Natural killer cell (primary cell): ENCODE measurements at regions not wholly inside any gene's neighbourhood (a gene's known extent, or its start where the extent isn't known, plus 50 kb on each side); places are given as distances from the start of the nearest gene placed in this dataset.

Source experiments
- ATAC-seq, 3 donors: fragments of 150-1000 bp in 2 of 3; fragments of 200-7000 bp in 1 of 3; cut with Tn5 transposase; 1 replicate in 1 of 3; 2 replicates in 2 of 3; pipeline ENCODE4 v1.10.0; 2021; ENCODE audit warnings: mild to moderate bottlenecking in 2 of 3, moderate library complexity in 2 of 3
- DNase-seq, 2 donors: peaks; one replicate each; pipeline versions ENCODE4 v3.0.0 to v3.0.0-alpha.2; 2013 to 2021; ENCODE audit warnings: mixed read lengths in 1 of 2
- H3K27ac ChIP-seq: one replicate; pipeline ENCODE4 v1.5.1; 2013; ENCODE audit warnings: mild to moderate bottlenecking, low read length
- H3K27me3 ChIP-seq: one replicate; pipeline ENCODE4 v1.6.1; 2013; ENCODE audit warnings: low read length; ENCODE audit not compliant: control insufficient read depth, insufficient read depth
- H3K36me3 ChIP-seq: one replicate; pipeline ENCODE4 v1.6.1; 2013; ENCODE audit warnings: low read length; ENCODE audit not compliant: control insufficient read depth, insufficient read depth
- H3K4me1 ChIP-seq: one replicate; pipeline ENCODE4 v1.6.1; 2013; ENCODE audit warnings: low read length; ENCODE audit not compliant: control insufficient read depth, insufficient read depth
- H3K4me3 ChIP-seq: one replicate; pipeline ENCODE4 v1.5.1; 2013; ENCODE audit warnings: low read length
- H3K9me3 ChIP-seq: one replicate; pipeline ENCODE4 v1.6.1; 2013; ENCODE audit warnings: low read length; ENCODE audit not compliant: control insufficient read depth, insufficient read depth
- H3K27ac Mint-ChIP-seq, 2 donors: one replicate each; pipeline ENCODE4 v1.8.0; 2022; ENCODE audit warnings: mild to moderate bottlenecking in 2 of 2, mixed read lengths in 2 of 2, moderate library complexity in 1 of 2
- H3K27me3 Mint-ChIP-seq, 2 donors: one replicate each; pipeline ENCODE4 v1.8.0; 2022; ENCODE audit warnings: low read depth in 2 of 2, mixed read lengths in 2 of 2
- H3K36me3 Mint-ChIP-seq: one replicate; pipeline ENCODE4 v1.8.0; 2022; ENCODE audit warnings: mixed read lengths
- H3K4me1 Mint-ChIP-seq, 2 donors: one replicate each; pipeline ENCODE4 v1.8.0; 2022; ENCODE audit warnings: mixed read lengths in 2 of 2
- H3K4me3 Mint-ChIP-seq: one replicate; pipeline ENCODE4 v1.8.0; 2022; ENCODE audit warnings: mild to moderate bottlenecking, moderate library complexity, mixed read lengths
- H3K9me3 Mint-ChIP-seq, 2 donors: one replicate each; pipeline ENCODE4 v1.8.0; 2022; ENCODE audit warnings: mixed read lengths in 2 of 2
- CTCF ChIP-seq: fragments of 200-600 bp; IDR thresholded peaks from one replicate; pipeline ENCODE4 v1.8.0; 2022; ENCODE audit warnings: antibody characterized with exemption
- WGBS: methylation state at CpG from one replicate; pipeline ENCODE4 v1.1.7; 2013; ENCODE audit warnings: missing lambda C conversion rate; ENCODE audit not compliant: insufficient coverage; 5-methylcytosine and 5-hydroxymethylcytosine counted together
- intact Hi-C: fragments of 100-400 bp; cut with micrococcal nuclease; formaldehyde crosslinking; loops from one replicate; pipeline ENCODE4 v1.14.2; 2022

- intact Hi-C loops: no loop called here
- Mint-ChIP-seq H3K27ac (no peak overlapping the region), H3K4me1 (no peaks in the 10 kb centered on the region), H3K9me3 (no peaks in the 10 kb centered on the region), H3K27me3 (peaks cover 0 to 8% of the 10 kb centered on the region in 2 donors), H3K36me3 (no peaks in the 10 kb centered on the region), H3K4me3 (no peak overlapping the region)
- 79% methylated on average over 2 of the region's 3 CpGs for WGBS
- Histone ChIP-seq H3K36me3 (no peaks in the 10 kb centered on the region), H3K9me3 (no peaks in the 10 kb centered on the region), H3K4me1 (no peaks in the 10 kb centered on the region), H3K27ac (no peak overlapping the region), H3K4me3 (no peak overlapping the region), H3K27me3 (no peaks in the 10 kb centered on the region)
- no peak for TF ChIP-seq CTCF
- no peak for ATAC-seq
- no peak for DNase-seq
Measured at GRCh38 chr3:118827446-118827845, 207.2 kb downstream of the IGSF11 start.

- 74% methylated on average over 4 of the region's 4 CpGs for WGBS
- peaks cover 0 to 8% of the 10 kb centered on the region in 2 donors for H3K27me3 Mint-ChIP-seq
- no peak overlapping the region for H3K27ac Mint-ChIP-seq
- no peak overlapping the region for H3K4me3 Mint-ChIP-seq
- Histone ChIP-seq H3K27ac (no peak overlapping the region), H3K4me1 (no peaks in the 10 kb centered on the region), H3K9me3 (no peaks in the 10 kb centered on the region), H3K27me3 (no peaks in the 10 kb centered on the region), H3K36me3 (no peaks in the 10 kb centered on the region), H3K4me3 (no peak overlapping the region)
- TF ChIP-seq CTCF: no peak
- no peaks in the 10 kb centered on the region for H3K4me1 Mint-ChIP-seq
- no peaks in the 10 kb centered on the region for H3K9me3 Mint-ChIP-seq
- no peaks in the 10 kb centered on the region for H3K36me3 Mint-ChIP-seq
- ATAC-seq (no peak), DNase-seq (no peak)
- intact Hi-C loops: no loop called here
Measured at GRCh38 chr3:118828351-118828750, 206.3 kb downstream of the IGSF11 start.

GRCh38 chr3:118833075-118833474 is 201.6 kb downstream of the IGSF11 start:
- Mint-ChIP-seq H3K4me1 (no peaks in the 10 kb centered on the region), H3K36me3 (no peaks in the 10 kb centered on the region), H3K27ac (no peak overlapping the region), H3K27me3 (peaks cover 0 to 6% of the 10 kb centered on the region in 2 donors), H3K4me3 (no peak overlapping the region), H3K9me3 (peaks cover 0 to 6% of the 10 kb centered on the region in 2 donors)
- no peak for TF ChIP-seq CTCF
- H3K9me3 ChIP-seq: no peaks in the 10 kb centered on the region
- H3K36me3 ChIP-seq: no peaks in the 10 kb centered on the region
- no peak overlapping the region for H3K4me3 ChIP-seq
- ATAC-seq (no peak), DNase-seq (no peak)
- 67% methylated on average over 6 of the region's 6 CpGs for WGBS
- intact Hi-C loops: no loop called here
- H3K27me3 ChIP-seq: no peaks in the 10 kb centered on the region
- H3K27ac ChIP-seq: no peak overlapping the region
- H3K4me1 ChIP-seq: no peaks in the 10 kb centered on the region

GRCh38 chr3:118838871-118839270 is 195.8 kb downstream of the IGSF11 start:
- Mint-ChIP-seq H3K4me3 (no peak overlapping the region), H3K27ac (no peak overlapping the region), H3K4me1 (no peaks in the 10 kb centered on the region), H3K9me3 (peaks cover 6 to 18% of the 10 kb centered on the region in 2 donors), H3K27me3 (peaks cover 0 to 2% of the 10 kb centered on the region in 2 donors), H3K36me3 (no peaks in the 10 kb centered on the region)
- Histone ChIP-seq H3K36me3 (no peaks in the 10 kb centered on the region), H3K4me3 (no peak overlapping the region), H3K9me3 (peaks cover 26% of the 10 kb centered on the region), H3K4me1 (no peaks in the 10 kb centered on the region), H3K27me3 (no peaks in the 10 kb centered on the region), H3K27ac (no peak overlapping the region)
- ATAC-seq (no peak), DNase-seq (no peak)
- no peak for TF ChIP-seq CTCF
- WGBS: 100% methylated on average over 1 of the region's 1 CpG
- intact Hi-C loops: no loop called here
